ENCODE measurements at regions not wholly inside any gene's neighbourhood (a gene's known extent, or its start where the extent isn't known, plus 50 kb on each side); places are given as distances from the start of the nearest gene placed in this dataset.
"Not testable (repeated sequence)": the region's sequence is repeated elsewhere in the genome, so short reads cannot be mapped to it uniquely, and the experiment has no call there.

DNA sequence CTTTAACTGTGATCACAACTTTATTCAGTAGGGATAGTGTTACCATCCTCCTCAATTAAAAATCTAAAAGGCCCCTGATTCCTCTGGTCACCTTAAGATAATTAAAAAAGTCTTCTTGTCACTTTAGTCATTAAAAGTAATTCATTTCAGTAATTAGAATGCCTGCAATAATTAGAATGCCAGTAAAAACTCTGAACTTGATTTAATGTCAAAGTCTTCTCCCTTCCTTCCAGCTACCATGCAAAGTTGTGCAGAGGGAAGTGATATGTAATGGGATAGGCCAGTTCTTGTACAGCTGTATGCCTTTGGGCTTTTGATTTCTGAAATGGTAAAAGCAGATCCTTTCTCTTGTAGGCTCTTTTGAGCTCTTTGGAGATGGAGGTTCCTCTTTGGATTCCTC lies 417.2 kb downstream of the ADAM29 start:
- Histone ChIP-seq H3K4me1 (ENCODE audit: control insufficient read depth, insufficient read depth, low read length) (no peaks in the 10 kb centered on the region), H3K9me3 (ENCODE audit: control insufficient read depth, low read length) (no peaks in the 10 kb centered on the region), H3K4me3 (ENCODE audit: low read length) (no peak overlapping the region), H3K27ac (ENCODE audit: low read length) (no peak overlapping the region), H3K27me3 (ENCODE audit: control insufficient read depth, insufficient read depth) (no peaks in the 10 kb centered on the region)
- DNase-seq (no peak), ATAC-seq (no peak)
- intact Hi-C loops (cut with DNase I), result no loop called here

- H3K9me3 ChIP-seq (ENCODE audit: control insufficient read depth, low read length); H3K4me1 ChIP-seq (ENCODE audit: control insufficient read depth, insufficient read depth, low read length); H3K27ac ChIP-seq (ENCODE audit: low read length); ATAC-seq; H3K4me3 ChIP-seq (ENCODE audit: low read length); DNase-seq; intact Hi-C loops (cut with DNase I); H3K27me3 ChIP-seq (ENCODE audit: control insufficient read depth, insufficient read depth): not testable (repeated sequence)
- WGBS, result 94% methylated on average over 5 of the region's 5 CpGs
Measured at GRCh38 chr4:175336570-175336969, 418.4 kb downstream of the ADAM29 start.

DNA sequence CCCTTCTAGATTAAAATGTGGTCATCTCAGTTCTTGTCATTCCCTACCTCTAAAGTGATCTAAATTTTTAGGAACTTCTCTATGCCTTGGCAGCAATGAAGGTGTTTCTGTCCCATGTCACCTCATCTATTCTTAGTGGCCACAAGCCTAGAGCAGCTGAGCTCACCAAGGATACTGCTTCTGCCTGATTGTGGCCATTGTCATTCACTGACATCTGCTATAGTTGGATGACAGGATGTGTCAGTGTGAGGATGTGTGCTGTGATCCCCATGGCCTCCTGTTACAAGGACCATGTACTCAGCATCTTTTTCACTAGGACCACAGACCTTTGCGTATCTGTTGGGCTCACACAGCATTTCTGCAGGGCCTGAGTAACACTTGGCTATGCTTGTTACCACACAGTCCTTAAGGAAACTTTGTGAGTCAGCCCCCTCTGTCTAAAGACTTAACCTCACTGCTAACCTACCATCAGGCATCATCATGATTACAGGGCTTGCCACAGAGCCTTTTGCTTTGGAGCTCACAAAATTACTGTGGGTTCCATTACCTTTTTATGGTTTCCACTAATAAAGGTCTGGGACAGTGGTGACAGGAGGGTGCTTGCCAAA lies 421.0 kb downstream of the ADAM29 start:
- no peak overlapping the region for H3K27ac ChIP-seq (ENCODE audit: low read length)
- DNase-seq (peak in 1 of 3 donors; percentile 0), ATAC-seq (peak; percentile 61 to 96)
- H3K4me1 ChIP-seq (ENCODE audit: control insufficient read depth, insufficient read depth, low read length), result no peaks in the 10 kb centered on the region
- 65% methylated on average over 1 of the region's 1 CpG for WGBS
- intact Hi-C loops (cut with DNase I), result no loop called here
- no peaks in the 10 kb centered on the region for H3K27me3 ChIP-seq (ENCODE audit: control insufficient read depth, insufficient read depth)
- no peaks in the 10 kb centered on the region for H3K9me3 ChIP-seq (ENCODE audit: control insufficient read depth, low read length)
- no peak overlapping the region for H3K4me3 ChIP-seq (ENCODE audit: low read length)

- no peaks in the 10 kb centered on the region for H3K9me3 ChIP-seq (ENCODE audit: control insufficient read depth, low read length)
- 66% methylated on average over 2 of the region's 2 CpGs for WGBS
- DNase-seq, result no peak
- no peak overlapping the region for H3K4me3 ChIP-seq (ENCODE audit: low read length)
- no peaks in the 10 kb centered on the region for H3K27me3 ChIP-seq (ENCODE audit: control insufficient read depth, insufficient read depth)
- intact Hi-C loops (cut with DNase I), result no loop called here
- no peak overlapping the region for H3K27ac ChIP-seq (ENCODE audit: low read length)
- no peaks in the 10 kb centered on the region for H3K4me1 ChIP-seq (ENCODE audit: control insufficient read depth, insufficient read depth, low read length)
- no peak for ATAC-seq
Measured at GRCh38 chr4:175341203-175341755, 423.1 kb downstream of the ADAM29 start.

DNA sequence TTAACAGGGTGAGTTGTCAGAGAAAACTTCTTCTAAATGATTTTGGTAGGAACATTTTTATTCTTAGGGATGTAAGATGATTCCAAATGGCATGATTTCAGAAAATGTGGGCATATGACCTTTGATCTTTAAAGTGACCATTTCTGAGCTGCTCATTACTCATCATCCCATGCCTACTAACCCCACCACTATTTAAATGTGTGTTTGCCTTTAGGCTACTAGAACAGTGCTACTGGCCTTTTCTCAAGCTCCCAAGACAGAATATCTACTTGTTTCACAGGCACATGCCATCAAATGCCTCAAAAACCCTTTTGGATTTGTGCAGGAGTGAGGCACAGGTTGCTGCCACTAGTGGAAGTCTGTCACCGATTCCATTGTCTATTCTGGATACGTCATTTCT lies 428.2 kb downstream of the ADAM29 start:
- DNase-seq (no peak), ATAC-seq (no peak)
- intact Hi-C loops (cut with DNase I), result no loop called here
- Histone ChIP-seq H3K27me3 (ENCODE audit: control insufficient read depth, insufficient read depth) (no peaks in the 10 kb centered on the region), H3K9me3 (ENCODE audit: control insufficient read depth, low read length) (no peaks in the 10 kb centered on the region), H3K27ac (ENCODE audit: low read length) (no peak overlapping the region), H3K4me1 (ENCODE audit: control insufficient read depth, insufficient read depth, low read length) (no peaks in the 10 kb centered on the region), H3K4me3 (ENCODE audit: low read length) (no peak overlapping the region)
- 70% methylated on average over 2 of the region's 2 CpGs for WGBS

- no peak for ATAC-seq
- no peaks in the 10 kb centered on the region for H3K27me3 ChIP-seq (ENCODE audit: control insufficient read depth, insufficient read depth)
- no peaks in the 10 kb centered on the region for H3K9me3 ChIP-seq (ENCODE audit: control insufficient read depth, low read length)
- H3K4me1 ChIP-seq (ENCODE audit: control insufficient read depth, insufficient read depth, low read length), result no peaks in the 10 kb centered on the region
- H3K27ac ChIP-seq (ENCODE audit: low read length), result no peak overlapping the region
- WGBS, result 79% methylated on average over 3 of the region's 3 CpGs
- H3K4me3 ChIP-seq (ENCODE audit: low read length), result no peak overlapping the region
- intact Hi-C loops (cut with DNase I), result no loop called here
- no peak for DNase-seq
Measured at GRCh38 chr4:175350246-175350645, 432.1 kb downstream of the ADAM29 start.

DNA sequence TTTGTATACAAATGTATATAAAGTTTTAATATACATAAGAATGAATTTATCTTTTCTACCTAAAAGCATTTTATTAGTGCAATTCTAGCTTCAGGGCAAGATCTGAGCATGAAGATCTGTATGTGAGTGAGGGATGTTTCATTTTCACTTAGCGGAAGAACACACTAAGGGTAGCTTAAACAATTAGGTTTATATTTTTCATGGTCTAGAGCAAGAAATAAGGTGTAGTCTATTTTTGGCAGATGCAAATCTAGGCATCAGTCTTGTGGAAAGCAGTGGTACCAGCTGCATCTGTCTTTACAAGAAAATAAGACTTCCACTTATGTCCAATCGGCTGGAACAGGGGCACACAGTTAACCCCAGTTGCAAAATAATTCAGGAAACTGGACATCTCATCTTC lies 433.3 kb downstream of the ADAM29 start:
- intact Hi-C loops (cut with DNase I), result no loop called here
- WGBS, result 89% methylated on average over 2 of the region's 2 CpGs
- DNase-seq (no peak), ATAC-seq (no peak)
- Histone ChIP-seq H3K27me3 (ENCODE audit: control insufficient read depth, insufficient read depth) (no peaks in the 10 kb centered on the region), H3K9me3 (ENCODE audit: control insufficient read depth, low read length) (no peaks in the 10 kb centered on the region), H3K4me3 (ENCODE audit: low read length) (no peak overlapping the region), H3K27ac (ENCODE audit: low read length) (no peak overlapping the region), H3K4me1 (ENCODE audit: control insufficient read depth, insufficient read depth, low read length) (no peaks in the 10 kb centered on the region)

DNA sequence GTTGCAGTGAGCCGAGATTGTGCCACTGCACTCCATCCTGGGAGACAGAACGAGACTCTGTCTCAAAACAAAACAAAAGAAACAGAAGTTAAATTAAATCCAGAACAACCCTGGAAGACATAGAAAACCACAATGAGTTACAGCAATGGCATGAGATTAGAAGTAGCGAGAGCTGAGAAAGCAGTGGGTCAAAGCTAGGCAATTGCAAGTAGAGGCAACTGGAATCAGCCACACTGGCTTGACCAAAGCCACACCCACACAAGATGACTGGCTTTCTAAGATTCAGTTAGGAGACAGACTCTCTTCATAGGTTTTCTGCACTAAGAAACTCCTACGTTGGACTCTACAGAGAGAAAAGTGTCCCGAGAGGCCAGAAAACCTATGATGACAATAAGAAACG lies 443.0 kb downstream of the GPM6A start:
- DNase-seq, result no peak
- no peak overlapping the region for H3K4me3 ChIP-seq (ENCODE audit: low read length)
- H3K27me3 ChIP-seq (ENCODE audit: control insufficient read depth, insufficient read depth), result no peaks in the 10 kb centered on the region
- 81% methylated on average over 6 of the region's 6 CpGs for WGBS
- H3K4me1 ChIP-seq (ENCODE audit: control insufficient read depth, insufficient read depth, low read length), result no peaks in the 10 kb centered on the region
- intact Hi-C loops (cut with DNase I), result no loop called here
- H3K27ac ChIP-seq (ENCODE audit: low read length), result no peak overlapping the region
- ATAC-seq, result no peak
- H3K9me3 ChIP-seq (ENCODE audit: control insufficient read depth, low read length), result no peaks in the 10 kb centered on the region

- no peaks in the 10 kb centered on the region for H3K27me3 ChIP-seq (ENCODE audit: control insufficient read depth, insufficient read depth)
- no peak overlapping the region for H3K4me3 ChIP-seq (ENCODE audit: low read length)
- 84% methylated on average over 1 of the region's 1 CpG for WGBS
- no peaks in the 10 kb centered on the region for H3K9me3 ChIP-seq (ENCODE audit: control insufficient read depth, low read length)
- H3K27ac ChIP-seq (ENCODE audit: low read length), result no peak overlapping the region
- intact Hi-C loops (cut with DNase I), result no loop called here
- no peak for DNase-seq
- ATAC-seq, result no peak
- H3K4me1 ChIP-seq (ENCODE audit: control insufficient read depth, insufficient read depth, low read length), result no peaks in the 10 kb centered on the region
Measured at GRCh38 chr4:175371091-175371490, 441.0 kb downstream of the GPM6A start.

GRCh38 chr4:175373031-175373430 lies 439.0 kb downstream of the GPM6A start:
- H3K4me3 ChIP-seq (ENCODE audit: low read length), result no peak overlapping the region
- no peaks in the 10 kb centered on the region for H3K27me3 ChIP-seq (ENCODE audit: control insufficient read depth, insufficient read depth)
- intact Hi-C loops (cut with DNase I), result no loop called here
- H3K27ac ChIP-seq (ENCODE audit: low read length), result no peak overlapping the region
- ATAC-seq (no peak), DNase-seq (no peak)
- H3K4me1 ChIP-seq (ENCODE audit: control insufficient read depth, insufficient read depth, low read length), result no peaks in the 10 kb centered on the region
- H3K9me3 ChIP-seq (ENCODE audit: control insufficient read depth, low read length), result no peaks in the 10 kb centered on the region

DNA sequence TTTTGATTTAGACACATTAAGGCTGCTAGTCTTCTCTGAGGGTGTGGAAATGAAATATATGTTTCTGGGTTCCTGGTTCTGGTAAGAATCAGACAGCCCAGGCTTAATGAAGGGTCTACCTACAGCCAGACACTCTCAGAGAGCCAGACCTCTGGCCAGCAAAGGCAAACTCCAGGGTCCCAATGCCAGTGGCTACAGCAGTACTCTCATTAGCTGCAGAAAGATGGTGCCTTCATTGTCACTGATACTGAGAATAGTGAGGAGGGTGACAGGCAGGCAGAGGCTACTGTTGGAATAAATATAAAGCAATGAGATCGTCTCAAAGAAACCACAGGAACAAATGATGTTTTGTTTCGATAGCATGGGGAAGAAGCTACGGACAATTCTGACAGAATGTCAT lies 437.6 kb downstream of the GPM6A start:
- DNase-seq (no peak), ATAC-seq (no peak)
- no peaks in the 10 kb centered on the region for H3K9me3 ChIP-seq (ENCODE audit: control insufficient read depth, low read length)
- H3K4me3 ChIP-seq (ENCODE audit: low read length), result no peak overlapping the region
- intact Hi-C loops (cut with DNase I), result no loop called here
- H3K4me1 ChIP-seq (ENCODE audit: control insufficient read depth, insufficient read depth, low read length), result no peaks in the 10 kb centered on the region
- whole genome bisulfite sequencing, result 74% methylated on average over 3 of the region's 3 CpGs
- no peak overlapping the region for H3K27ac ChIP-seq (ENCODE audit: low read length)
- H3K27me3 ChIP-seq (ENCODE audit: control insufficient read depth, insufficient read depth), result no peaks in the 10 kb centered on the region
